ENCODE measurements at regions not wholly inside any gene's neighbourhood (a gene's known extent, or its start where the extent isn't known, plus 50 kb on each side); places are given as distances from the start of the nearest gene placed in this dataset.

GRCh38 chr13:84491952-84492351, 609.7 kb upstream of the SLITRK1 start:
- TF ChIP-seq POLR2A (IDR thresholded peaks at IDR 0.05; ENCODE audit: low read depth, low read length) (no peak), POLR2AphosphoS5 (IDR thresholded peaks at IDR 0.05; ENCODE audit: low read depth, low read length) (no peak), TAF1 (IDR thresholded peaks at IDR 0.05; ENCODE audit: borderline replicate concordance, low read depth, low read length) (no peak)
